ENCODE measurements at regions not wholly inside any gene's neighbourhood (a gene's known extent, or its start where the extent isn't known, plus 50 kb on each side); places are given as distances from the start of the nearest gene placed in this dataset.
A peak's percentile ranks its signal among the peaks of the same experiment; 100 is the strongest.

GRCh38 chr6:85396159-85396808, 53.6 kb upstream of the NT5E start:
- no peak for DNase-seq (ENCODE audit: low spot score)

DNA sequence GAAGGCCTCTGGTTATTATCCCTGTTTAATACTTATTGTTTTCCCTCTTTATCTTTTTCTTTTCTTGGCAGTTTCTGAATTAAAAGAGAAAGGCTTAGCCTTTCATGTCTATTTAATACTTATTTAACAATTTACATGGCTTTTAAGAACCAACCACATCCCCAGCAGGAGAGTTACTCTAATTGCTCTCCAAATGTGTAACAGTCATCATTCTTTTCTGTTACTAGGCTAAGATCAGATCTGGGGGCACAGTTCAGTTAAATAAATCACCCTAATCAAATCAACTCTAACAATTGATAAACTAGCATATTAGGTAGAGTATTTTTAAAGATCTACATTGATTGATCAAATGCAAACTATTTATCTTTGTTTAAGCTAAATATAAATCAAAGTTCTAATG, 54.1 kb upstream of the NT5E start:
- DNase-seq (ENCODE audit: low spot score): no peak

DNA sequence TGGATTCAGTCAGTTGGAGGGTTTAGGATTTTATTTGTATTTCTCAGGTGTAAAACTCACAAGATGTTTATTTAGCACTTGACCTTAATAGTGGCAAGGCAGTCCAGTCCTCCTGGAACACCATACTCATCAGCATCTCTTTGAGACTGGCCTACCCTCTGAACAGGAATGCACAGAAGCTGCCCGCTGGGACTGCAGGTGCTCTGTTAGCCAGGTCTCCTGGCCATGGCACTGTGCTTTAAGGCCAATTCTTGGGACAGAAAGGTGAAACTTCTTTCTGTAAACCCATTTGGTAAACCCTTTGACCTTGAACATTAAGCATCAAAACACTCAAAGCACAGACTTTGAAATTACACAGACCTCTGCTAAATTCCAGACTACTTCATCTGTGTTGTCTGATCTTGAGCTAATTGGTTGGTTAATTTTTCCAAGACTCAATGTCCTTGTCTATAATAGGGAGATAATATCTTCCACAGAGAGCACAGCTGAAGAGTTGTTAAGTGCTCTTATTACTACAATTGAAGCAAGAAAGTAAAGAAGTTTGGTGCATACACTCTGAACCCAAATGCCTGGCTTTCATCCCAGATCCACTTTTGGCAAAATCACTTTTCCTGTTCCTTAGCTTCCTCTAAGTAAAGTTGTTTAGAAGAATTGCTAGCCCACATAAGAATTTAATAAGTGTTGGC, 54.9 kb upstream of the NT5E start:
- no peak for DNase-seq (ENCODE audit: low spot score)

- DNase-seq (ENCODE audit: low spot score): no peak
These were observed 55.7 kb upstream of the NT5E start for GRCh38 chr6:85394199-85394598.

DNA sequence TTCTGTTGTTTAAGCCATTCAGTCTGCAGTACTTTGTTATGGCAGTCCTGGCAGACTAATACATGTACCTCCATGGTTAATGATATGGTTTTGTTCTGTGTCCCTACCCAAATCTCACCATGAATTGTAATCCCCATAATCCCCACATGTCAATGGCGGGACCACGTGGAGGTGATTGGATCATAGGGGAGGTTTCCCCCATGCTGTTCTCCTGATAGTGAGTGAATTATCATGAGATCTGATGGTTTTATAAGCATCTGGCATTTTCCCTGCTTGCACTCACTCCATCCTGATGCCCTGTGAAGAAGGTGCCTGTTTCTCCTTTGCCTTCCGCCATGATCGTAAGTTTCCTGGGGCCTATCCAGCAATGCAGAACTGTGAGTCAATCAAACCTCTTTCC, 57.5 kb upstream of the NT5E start:
- DNase-seq (ENCODE audit: low spot score): no peak

DNA sequence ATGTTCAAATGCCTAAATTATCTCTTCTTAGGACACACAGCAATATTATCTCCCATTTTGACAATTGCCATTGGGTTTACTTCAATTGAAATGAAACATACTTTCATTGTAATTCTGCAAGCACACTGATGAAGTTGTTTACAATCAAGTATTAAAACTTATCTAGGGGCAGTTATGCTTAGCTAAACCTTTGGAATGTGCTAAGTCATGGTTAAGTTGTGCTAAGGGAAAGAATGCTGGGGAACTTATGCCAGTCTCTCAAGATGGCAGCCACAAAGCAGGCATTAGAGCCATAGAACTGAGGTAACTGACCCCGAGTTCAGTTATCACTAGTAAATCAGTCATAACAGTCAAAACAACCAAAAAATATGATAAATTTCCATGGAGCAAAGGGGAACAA, 59.1 kb upstream of the NT5E start:
- no peak for DNase-seq (ENCODE audit: low spot score)

GRCh38 chr6:85390105-85390728, 59.7 kb upstream of the NT5E start:
- peak; percentile 28 for DNase-seq (ENCODE audit: low spot score)

DNA sequence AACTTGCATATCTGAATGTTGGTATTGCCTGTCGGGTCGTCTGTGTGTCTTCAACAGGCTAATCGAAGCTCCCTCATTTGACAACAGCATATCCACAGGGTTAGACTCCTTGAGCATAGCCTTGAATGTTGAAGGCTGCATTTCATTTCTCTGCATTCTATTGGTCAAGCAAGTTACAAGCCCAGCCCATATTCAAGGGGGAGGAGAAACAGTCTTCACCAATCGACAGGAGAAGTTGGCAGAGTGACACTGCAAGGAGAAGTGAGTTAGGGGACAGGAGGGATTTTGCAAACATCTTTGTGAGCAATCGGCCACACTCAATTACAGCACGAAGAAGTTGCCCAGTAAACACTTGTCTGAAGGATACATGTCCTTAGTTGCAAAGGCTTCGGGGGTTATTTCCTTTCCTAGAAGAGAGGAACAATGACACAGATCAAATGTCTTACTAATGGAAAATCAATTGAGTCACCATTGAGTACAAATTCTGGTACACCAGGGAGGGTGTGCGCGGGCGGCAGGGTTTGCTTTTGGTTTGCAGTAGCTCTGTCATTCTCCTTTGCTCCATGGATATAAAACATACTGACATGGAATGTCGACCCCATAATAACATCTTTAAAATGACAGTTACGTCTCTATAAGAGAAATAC, 60.6 kb upstream of the NT5E start:
- no peak for DNase-seq (ENCODE audit: low spot score)

DNA sequence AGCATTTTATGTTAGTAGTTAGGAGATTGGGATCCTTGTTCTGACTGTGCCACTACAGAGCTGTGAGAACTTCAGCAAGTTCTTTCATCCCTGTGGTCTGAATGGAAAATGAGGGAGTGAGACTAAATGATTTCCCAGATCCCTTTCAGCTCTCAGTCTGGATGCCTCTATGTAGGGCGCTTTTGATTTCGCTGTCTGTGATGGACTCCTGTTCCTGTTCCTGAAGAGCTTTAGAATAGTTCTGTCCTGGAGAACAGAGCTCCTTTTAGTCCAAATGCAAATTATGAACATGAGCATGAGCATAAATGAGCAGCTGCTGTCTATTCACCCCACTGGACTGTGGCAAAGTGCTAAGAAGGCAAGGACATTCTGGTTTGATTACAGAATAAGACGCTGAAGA, 61.4 kb upstream of the NT5E start:
- DNase-seq (ENCODE audit: low spot score): no peak

DNA sequence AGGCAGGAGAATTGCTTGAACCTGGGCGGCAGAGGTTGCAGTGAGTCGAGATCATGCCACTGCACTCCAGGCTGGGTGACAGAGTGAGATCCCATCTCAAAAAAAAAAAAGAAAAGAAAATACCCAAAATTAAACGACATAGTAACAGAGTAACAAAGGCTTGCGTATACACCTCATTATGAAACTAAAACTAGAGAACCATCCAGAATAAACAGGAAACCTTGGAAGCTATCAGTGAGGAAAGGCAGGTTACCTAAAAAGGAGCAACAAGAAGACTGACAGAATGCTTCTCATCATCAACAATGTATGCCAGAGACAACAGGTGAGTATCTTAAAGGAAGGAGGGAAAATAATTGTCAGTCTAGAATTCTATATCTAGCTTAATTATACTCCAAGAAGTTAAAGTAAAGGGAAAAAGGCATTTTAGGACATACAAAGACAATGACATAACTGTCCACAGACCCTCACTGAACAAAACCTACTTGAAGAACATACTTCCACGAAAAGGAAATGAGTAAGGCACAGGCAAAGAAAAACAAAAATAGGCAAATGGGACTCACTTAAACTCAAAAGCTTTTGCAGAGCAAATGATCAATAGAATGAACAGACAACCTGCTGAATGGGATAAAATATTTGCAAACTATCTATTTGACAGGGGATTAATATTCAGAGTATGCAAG, 64.1 kb upstream of the NT5E start:
- no peak for DNase-seq (ENCODE audit: low spot score)

GRCh38 chr6:85383042-85383441, 66.8 kb upstream of the NT5E start:
- DNase-seq (ENCODE audit: low spot score): no peak

DNA sequence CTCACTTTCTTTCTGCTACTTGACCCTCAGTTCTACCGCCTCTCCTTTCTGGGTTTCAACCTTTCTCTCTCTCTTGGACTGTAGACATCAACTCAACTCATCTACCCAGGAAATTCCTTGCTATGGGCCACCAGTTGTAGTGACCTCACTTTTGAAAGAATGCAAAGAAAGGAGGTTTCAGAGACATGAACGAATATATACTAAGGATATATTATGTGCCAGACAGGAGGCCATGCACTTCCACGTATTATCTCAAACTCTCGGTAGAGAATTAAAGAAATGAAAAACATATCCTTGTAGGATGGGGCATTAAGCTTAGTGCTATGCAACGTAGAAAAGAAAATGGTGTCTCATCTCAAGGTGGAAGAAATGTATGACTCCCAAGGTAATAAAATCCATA, 67.3 kb upstream of the NT5E start:
- DNase-seq (ENCODE audit: low spot score): no peak

DNA sequence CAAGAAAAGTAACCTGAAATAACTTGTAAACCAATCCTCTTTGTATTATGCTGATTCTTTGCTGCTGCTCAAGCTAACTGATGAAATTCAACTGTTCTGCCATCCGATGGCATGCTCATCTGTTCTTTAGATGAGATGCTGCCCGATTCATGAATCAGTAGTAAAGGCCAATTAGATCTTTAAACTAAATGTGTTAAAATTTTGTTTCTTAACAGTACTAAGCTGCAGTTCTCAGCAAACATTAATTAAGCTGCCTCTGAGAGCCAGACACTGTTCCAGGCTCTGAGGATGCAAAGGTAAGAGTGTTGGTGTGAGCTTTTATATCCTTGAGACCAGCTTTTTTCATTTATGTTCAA, 77.0 kb upstream of the NT5E start:
- no peak for DNase-seq (ENCODE audit: low spot score)

- no peak for DNase-seq (ENCODE audit: low spot score)
These were observed 77.5 kb upstream of the NT5E start for GRCh38 chr6:85372188-85372914.

GRCh38 chr6:85368631-85369030, 81.3 kb upstream of the NT5E start:
- DNase-seq (ENCODE audit: low spot score): no peak

DNA sequence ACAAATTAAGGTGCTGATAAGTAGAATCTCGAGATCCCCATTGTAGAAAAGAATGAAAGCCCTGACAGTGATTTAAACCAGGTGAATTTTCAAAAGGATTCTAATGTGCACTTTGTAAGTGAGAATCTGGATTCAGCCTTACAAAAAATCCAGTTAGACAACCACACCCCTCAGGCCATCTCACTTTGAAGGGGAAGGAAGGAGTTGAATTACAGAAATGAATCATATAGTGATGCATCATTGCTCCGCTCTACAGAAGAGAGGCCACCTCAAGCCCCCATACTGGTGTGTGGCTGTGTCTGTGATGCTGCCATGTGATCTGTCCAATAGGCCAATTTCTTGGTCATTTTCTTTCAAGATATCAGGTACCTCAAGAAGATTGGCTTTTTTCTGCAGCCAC, 85.5 kb upstream of the NT5E start:
- no peak for DNase-seq (ENCODE audit: low spot score)

DNA sequence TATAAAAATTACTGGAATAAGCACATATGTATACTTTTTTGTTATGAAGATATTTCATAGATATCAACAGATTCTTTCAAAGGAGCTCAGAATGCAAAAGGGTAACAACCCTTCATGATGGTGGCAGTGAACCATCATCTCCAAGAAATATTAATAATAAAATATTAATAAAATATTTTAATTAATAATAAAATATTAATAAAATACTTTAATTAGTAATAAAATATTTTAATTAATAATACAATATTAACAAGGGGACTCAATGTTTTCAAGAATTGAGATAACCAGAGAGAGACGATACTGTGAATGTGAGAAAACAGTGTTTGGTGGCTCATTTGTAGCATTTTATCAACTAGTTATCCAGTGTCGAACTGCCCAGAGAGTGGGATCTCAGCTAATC, 86.0 kb upstream of the NT5E start:
- DNase-seq (ENCODE audit: low spot score): no peak

- no peak for DNase-seq (ENCODE audit: low spot score)
These were observed 87.1 kb upstream of the NT5E start for GRCh38 chr6:85362652-85363310.

DNA sequence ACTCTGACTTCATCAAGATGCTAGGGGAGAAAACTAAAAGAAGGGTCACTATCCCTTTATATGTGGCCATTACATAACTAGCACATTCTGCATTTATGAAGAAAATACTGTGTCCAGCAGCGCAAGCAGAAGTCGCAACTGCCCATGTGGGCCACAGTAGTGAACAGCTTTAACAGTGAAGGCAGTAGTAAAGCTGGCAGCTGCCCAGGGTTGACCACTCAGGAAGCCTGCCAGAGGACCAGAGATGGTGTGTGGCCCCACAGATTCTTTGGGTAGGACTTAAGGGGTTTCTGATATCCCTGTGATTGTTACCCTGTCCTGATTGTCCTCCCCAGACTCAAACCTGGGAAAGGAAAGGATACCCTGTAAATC, 88.3 kb upstream of the NT5E start:
- DNase-seq (ENCODE audit: low spot score): no peak

DNA sequence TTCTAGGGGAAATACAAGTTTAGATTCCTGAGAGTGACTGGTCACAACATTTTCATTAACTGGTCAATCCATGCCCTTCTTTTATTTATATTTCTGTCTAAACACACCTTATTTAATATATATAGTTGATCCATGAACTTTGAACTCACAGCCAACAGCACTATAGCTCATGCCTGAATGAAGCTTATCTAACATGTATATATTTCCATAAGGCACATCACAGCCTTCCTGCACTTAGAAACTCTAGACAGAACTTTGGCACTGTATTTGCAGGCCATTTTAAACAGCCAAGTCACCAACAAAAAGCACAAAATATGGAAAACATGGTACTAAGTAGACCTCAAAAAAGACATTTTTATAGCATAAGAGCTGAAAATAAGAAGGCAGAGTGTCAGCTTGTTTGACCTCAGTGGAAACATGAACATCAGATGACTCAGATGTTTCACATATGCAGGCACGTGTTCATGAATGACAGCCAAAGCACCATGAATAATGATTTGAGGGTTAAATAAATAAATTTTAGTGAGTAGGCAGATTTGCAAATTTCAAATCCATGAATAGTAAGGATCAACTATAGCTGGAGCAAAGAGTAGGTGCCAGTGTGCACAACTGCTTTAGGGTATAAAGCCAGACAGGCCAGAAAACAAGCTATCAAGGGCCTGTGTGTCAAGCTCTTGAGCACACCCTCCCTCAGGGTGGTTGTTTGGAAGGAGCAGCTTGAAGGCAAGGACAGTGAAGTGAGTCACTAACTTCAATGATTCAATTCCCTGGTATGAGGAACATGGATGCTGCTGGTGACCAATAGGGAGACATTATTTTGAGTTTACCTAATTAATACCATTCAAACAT, 88.9 kb upstream of the NT5E start:
- peak; percentile 82 for DNase-seq (ENCODE audit: low spot score)

GRCh38 chr6:85357651-85358050, 92.2 kb upstream of the NT5E start:
- no peak for DNase-seq (ENCODE audit: low spot score)

All from LoVo (cell line).